A549 (cell line): ENCODE measurements at regions not wholly inside any gene's neighbourhood (a gene's known extent, or its start where the extent isn't known, plus 50 kb on each side); places are given as distances from the start of the nearest gene placed in this dataset.

Source experiments
- CHD2 ChIP-seq: fragments of 150-350 bp; IDR thresholded peaks from 2 replicates; pipeline ENCODE4 v1.6.1; 2014; ENCODE audit warnings: low read length; ENCODE audit not compliant: partially characterized antibody
- EHMT2 ChIP-seq: fragments of 200-600 bp; sonication (generic); IDR thresholded peaks from 2 replicates; pipeline ENCODE4 v1.6.1; 2016; ENCODE audit warnings: antibody characterized with exemption, low read depth, mild to moderate bottlenecking, moderate library complexity
- EP300 ChIP-seq, 2 experiments: fragments of >200 bp; sonication (Bioruptor Twin); formaldehyde crosslinking; IDR thresholded peaks; 2 replicates in 1 of 2; 3 replicates in 1 of 2; pipeline ENCODE4 v1.6.1; 2016 to 2017
- POLR2A ChIP-seq: IDR thresholded peaks from 2 replicates; pipeline ENCODE4 v1.6.1; 2012; ENCODE audit warnings: mild to moderate bottlenecking, low read length
- RARB ChIP-seq: fragments of 250-450 bp; sonication (Bioruptor Pico); IDR thresholded peaks from 2 replicates; pipeline ENCODE4 v1.8.0; 2021; ENCODE audit warnings: mild to moderate bottlenecking, moderate library complexity
- ZNF302 ChIP-seq: fragments of 250-450 bp; sonication (Bioruptor Pico); IDR thresholded peaks from 2 replicates; pipeline ENCODE4 v1.9.0; 2021; ENCODE audit warnings: inconsistent platforms, mild to moderate bottlenecking, moderate library complexity
- TF ChIP-seq, protein P1 (sequence below): fragments of >200 bp; sonication (Bioruptor Twin); formaldehyde crosslinking; IDR thresholded peaks from 3 replicates; pipeline ENCODE4 v1.5.1; 2016
- TF ChIP-seq, protein P2 (sequence below): fragments of 450-650 bp; IDR thresholded peaks from 2 replicates; pipeline ENCODE4 v1.6.1; 2014; ENCODE audit warnings: antibody characterized with exemption

DNA sequence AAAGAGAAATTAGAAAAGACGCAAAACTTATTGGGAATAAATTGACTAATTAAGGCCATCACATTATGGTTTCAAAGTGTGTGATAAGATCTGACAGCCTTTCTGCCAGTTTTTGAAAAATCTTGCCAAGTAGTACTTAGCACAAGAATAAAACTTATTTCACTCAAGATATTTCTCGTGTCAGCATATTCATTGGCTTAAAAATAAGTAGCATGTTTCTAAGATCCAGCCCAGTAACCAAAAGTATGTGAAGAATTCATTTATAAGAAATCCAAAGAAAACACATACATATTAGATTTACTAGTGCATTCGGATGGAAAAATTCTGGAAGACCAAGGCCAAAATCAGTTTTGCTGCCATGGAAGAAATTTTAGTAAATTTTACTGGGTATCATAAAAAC, 1135.0 kb downstream of the GALC start:
- TF ChIP-seq CHD2 = no peak
- TF ChIP-seq, protein P1, sequence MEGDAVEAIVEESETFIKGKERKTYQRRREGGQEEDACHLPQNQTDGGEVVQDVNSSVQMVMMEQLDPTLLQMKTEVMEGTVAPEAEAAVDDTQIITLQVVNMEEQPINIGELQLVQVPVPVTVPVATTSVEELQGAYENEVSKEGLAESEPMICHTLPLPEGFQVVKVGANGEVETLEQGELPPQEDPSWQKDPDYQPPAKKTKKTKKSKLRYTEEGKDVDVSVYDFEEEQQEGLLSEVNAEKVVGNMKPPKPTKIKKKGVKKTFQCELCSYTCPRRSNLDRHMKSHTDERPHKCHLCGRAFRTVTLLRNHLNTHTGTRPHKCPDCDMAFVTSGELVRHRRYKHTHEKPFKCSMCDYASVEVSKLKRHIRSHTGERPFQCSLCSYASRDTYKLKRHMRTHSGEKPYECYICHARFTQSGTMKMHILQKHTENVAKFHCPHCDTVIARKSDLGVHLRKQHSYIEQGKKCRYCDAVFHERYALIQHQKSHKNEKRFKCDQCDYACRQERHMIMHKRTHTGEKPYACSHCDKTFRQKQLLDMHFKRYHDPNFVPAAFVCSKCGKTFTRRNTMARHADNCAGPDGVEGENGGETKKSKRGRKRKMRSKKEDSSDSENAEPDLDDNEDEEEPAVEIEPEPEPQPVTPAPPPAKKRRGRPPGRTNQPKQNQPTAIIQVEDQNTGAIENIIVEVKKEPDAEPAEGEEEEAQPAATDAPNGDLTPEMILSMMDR = no peak
- no peak for TF ChIP-seq EP300 (IDR thresholded peaks at IDR 0.05)
- no peak for TF ChIP-seq POLR2A
- no peak for TF ChIP-seq EHMT2
- TF ChIP-seq RARB = no peak
- TF ChIP-seq ZNF302 (CRISPR knock-in tag) = no peak
- TF ChIP-seq, protein P2, sequence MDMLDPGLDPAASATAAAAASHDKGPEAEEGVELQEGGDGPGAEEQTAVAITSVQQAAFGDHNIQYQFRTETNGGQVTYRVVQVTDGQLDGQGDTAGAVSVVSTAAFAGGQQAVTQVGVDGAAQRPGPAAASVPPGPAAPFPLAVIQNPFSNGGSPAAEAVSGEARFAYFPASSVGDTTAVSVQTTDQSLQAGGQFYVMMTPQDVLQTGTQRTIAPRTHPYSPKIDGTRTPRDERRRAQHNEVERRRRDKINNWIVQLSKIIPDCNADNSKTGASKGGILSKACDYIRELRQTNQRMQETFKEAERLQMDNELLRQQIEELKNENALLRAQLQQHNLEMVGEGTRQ = no peak
